Head of caudate nucleus (tissue), 42 donors: ENCODE measurements at regions not wholly inside any gene's neighbourhood (a gene's known extent, or its start where the extent isn't known, plus 50 kb on each side); places are given as distances from the start of the nearest gene placed in this dataset.
A peak's percentile ranks its signal among the peaks of the same experiment; 100 is the strongest.
"Not testable (repeated sequence)": the region's sequence is repeated elsewhere in the genome, so short reads cannot be mapped to it uniquely, and the experiment has no call there.

ENCODE experiments used
- DNase-seq, 42 donors: peaks; one replicate each; pipeline versions ENCODE4 v3.0.0 to v3.0.0-alpha.2; 2020 to 2021; ENCODE audit warnings: mixed read lengths in 7 of 42
- intact Hi-C: fragments of 100-400 bp; cut with DNase I; formaldehyde crosslinking; loops from one replicate; pipeline ENCODE4 v1.15.0; 2022

DNA sequence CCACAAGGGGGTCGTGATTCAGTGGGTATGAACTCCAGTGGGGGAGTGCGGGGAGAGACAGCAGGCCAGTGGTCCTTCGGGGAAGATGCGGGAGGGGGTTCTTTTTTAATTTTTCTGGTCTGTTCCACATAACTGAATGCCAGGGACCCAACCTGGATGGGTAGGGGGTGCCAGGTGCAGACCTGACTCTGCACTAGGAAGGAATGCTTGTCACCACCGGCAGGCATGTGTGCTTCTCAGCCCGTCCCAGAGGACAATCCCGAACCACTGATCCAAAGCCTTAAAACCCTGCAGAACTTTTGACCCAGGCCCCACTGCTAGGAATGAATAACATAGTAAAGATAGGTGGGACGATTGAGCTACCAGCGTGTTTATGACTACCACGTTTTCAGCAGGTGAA lies 72.0 kb downstream of the DIO3 start:
- intact Hi-C loops, result no loop called here
- DNase-seq, result no peak

DNA sequence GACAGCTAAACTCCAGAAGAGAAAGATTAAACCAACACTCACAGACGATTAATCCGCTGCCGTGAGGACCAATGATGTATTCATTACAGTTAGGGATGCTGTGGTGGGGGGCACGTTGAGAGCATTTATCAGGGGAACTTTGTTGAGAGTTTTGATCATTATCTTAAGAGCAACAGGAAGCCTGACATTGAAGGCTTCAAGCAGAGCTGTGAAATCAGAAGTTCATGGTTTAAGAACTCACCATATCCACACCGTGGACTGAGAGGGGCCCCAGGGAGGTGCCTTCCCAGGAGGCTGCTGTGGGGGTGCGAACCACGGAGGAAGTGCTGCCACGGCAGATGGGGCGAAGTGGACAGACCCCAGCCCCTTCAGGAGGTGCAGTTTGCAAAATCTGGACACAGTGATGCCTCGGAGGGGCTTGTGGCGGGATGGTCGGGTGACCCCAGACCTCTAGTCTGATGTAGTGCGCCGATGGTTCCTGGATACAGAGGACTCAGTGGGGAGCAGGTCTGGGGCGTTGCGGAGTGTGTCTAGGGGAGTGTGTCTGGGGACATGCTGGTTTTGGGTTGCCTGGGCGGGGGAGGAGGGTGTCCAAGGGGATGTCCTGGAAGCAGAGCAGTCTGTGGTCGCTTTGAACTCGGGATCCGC lies 73.0 kb downstream of the DIO3 start:
- DNase-seq, result peak in 1 of 42 donors; percentile 13
- intact Hi-C loops, result no loop called here

DNA sequence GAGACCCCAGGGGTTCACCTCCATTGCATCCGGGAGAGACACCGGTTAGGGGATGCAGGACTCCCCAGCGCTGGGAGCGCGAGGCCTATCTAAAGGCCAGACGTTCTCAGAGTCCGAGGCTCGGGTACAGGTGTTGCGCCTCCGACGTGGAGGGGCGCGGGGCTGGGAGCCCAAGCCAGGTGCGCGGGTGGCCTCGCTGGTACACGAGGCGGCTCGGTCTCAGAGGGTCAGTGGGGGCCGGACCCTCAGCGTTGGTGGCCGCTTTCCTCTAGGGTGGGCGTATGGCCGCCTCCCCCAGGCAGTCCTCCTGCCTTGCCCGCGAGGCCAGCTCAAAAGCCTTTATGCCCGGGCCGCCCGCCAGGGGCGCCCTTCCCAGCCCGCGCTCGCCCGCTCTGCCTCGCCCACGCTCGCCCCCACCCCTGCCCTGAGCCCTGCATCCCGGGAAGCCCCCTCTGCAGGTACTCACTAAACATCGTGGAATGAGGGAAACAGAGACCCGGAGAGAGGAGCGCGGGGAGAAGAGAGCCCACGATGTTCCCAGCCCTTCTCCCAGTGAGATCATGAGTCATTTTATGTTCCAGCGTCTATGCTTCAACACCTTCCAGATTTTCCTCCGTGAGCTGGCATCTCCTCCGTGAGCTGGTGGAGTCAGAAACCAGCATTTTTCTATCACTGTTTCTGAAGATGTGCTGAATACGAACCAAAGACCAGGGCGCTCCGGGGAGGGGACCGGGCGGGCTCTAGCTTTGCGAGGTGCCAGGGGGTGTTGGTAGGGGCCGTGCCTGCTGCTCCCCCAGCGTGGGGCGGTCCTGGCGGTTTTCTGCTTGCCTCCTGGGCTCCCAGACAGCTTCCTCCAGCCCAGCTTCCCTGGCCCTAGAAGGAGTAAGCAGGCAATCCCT lies 73.8 kb downstream of the DIO3 start:
- peak in 20 of 42 donors; percentile 17 to 77 (median 42) for DNase-seq
- intact Hi-C loops, result no loop called here

DNA sequence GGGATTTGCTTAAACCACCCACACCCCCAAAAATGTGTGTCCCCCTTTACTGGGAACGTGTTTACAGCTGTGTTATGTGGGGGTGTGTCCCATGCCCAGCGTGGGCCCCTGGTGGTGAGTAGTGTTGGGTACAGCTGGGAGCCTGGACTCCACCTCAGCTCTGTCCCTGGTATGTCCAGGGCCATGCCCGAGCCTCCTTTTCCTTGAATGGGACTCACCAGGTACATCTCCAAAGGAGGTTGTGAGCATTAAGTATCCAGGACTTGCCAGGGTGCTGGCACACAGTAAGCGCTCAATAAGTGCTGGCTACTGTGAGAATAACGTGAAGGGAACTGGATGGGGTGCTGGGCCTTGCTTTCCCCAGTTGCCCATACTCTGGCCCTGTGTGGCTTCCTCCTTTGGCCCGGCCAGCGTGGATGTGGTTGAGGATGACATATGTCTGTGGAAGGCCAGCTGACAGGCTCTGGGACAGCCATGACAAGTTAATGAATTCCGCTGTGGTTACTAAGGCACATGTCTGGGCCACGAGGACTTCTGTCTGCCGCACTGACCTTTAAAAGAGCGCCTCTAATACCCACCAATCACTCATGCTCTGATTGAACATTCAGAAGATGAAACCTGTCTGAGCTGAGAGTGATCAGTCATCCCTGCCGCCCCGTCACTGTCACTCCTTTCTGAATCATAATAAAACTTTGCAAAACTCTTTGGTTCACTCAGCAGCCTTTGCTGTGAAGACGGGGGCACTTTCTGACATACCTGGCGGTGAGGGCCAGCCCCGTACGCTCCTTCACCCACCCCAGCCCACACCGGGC lies 74.7 kb downstream of the DIO3 start:
- DNase-seq, result peak in 5 of 42 donors; percentile 13 to 42 (median 35)
- intact Hi-C loops, result no loop called here

DNA sequence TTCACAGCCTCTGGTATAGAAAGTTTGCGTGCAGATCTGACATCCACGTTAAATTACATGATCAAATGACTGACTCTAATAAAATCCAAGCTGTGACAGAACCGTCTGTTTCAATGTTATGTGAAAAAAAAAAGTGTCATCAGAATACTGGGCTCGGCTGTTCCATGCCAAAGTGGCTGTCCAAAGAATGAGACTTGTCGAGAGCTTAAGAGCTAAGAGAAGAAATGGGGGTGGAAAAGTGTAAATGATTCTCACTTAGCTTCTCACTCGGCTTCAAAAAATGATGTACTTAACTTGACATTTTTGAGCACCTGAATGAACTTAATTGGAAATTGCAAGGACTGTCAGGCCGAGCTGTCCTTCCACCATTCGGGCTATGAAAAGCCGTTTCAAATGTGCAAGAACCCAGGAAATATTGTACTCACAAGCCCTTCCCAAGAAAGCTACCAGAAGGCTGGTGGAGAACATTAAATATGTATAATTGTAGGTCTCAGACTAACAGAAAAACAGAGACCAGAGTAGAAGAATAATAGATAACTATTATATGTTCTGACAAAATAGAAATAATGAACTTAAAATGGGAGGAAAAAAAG lies 78.0 kb downstream of the DIO3 start:
- intact Hi-C loops, result no loop called here
- no peak for DNase-seq

DNA sequence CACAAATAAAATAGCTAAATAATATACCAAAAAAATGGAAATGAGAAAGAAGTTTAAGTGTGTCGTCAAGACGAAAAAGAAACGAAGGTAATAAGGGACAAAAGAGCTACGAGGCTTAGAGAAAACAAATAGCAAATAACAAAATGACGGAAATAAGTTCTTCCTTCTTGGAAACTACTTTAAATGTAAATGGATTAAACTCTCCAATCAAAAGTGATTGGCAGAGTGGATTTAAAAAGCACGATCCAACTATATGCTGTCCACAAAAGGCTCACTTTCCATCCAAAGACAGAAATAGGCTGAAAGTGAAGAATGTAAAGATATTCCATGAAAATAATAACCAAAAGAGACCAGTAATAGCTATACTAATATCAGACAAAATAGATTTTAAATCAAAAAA lies 82.4 kb downstream of the DIO3 start:
- intact Hi-C loops, result no loop called here
- DNase-seq, result no peak

DNA sequence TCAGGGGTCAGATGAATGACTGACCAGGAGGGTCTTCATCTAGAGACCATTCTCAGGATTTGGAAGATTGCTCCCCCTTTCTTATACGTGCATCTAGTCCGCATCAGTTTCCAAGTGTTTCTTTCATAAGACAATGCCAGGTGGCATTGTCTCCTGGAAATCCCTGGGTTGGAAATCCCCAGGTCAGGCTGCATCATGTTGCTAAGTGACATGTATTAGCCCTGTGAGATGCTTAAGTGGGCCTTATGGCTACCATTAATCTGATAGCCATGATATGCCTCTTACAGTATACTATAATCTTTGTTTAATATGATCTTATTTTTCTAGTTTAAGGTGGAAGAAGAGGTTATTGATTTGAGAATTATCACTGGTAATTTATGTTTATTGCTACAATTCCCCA lies 92.8 kb downstream of the DIO3 start:
- DNase-seq, result no peak
- intact Hi-C loops, result no loop called here

DNA sequence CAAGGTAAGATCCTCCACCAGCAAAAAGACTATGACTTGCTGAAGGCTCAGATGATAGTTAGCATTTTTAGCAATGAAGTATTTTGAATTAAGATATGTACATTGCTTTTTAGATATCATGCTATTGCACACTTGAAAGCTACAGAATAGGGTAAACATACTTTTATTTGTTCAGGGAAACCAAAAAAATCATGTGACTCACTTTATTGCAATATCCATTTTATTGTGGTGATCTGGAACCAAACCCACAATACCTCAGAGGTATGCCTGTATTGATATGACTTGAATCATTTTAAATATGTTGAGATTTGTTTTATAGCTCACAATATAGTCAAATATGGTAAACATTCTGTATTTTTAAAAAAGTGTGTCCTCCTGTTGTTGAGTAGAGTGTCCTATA lies 96.1 kb downstream of the DIO3 start:
- no peak for DNase-seq
- intact Hi-C loops, result no loop called here

DNA sequence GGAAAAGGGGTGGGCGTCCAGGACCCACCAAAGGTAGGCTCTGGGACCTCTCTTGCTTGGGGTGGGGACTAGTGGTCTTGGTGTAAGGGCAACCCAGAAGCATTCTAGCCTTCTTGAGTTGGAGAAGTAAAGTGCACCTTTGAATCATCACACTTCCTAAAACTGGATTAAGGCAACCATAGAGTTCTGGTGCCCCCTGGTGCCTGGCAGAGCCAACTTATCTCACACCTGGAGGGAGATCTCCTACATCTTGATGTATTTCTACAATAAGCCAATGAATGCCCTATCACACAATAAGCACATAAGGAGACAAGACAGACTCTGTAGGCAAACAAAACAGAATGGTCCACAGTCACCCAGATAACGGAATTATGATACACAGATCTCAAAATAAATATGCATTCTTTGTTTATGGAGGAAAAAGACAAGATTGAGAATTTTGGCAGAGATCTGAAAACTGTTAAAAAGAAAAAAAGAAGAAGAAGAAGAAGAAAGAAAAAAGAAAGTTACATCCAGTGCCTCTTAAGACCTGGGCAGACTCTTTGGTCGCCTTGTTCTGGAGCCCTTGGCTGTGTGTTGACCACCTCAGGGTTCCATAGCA lies 95.9 kb upstream of the PPP2R5C start:
- DNase-seq, result peak in 41 of 42 donors; percentile 13 to 78 (median 48)
- intact Hi-C loops, result no loop called here

DNA sequence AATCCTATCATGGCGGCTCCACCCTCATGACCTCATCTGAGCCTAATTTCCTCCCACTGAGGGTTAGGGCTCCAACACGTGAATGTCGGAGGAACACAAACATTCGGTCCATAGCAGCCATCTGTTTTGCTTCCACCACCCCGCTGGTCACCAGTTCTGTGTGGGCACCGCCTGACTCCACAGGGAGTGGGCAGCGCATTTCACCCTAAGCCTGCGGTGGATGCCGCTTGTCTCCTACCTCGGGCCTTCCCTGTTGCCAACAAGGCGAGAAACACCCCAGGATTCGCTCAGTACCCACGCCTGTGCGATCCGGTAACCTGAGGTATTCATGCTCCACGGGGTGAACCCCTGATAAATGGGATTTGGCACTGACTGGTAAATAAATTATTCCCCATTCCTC lies 95.2 kb upstream of the PPP2R5C start:
- intact Hi-C loops, result no loop called here
- DNase-seq, result no peak

DNA sequence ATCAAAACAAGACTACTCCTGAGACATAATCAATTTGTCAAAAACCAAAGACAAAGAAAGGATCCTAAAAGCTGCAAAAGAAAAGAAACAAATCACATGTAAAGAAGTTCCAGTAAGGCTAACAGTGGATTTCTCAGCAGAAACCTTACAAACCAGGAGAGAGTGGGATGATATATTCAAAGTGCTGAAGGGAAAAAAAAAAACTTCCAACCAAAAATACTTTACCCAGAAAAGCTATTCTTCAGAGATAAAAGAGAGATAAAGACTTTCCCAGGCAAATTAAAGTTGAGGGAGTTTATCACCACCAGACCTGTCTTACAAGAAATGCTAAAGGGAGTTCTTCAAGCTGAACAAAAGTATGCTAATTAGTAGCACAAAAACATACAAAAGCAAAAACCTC lies 91.9 kb upstream of the PPP2R5C start:
- no peak for DNase-seq
- intact Hi-C loops, result no loop called here

DNA sequence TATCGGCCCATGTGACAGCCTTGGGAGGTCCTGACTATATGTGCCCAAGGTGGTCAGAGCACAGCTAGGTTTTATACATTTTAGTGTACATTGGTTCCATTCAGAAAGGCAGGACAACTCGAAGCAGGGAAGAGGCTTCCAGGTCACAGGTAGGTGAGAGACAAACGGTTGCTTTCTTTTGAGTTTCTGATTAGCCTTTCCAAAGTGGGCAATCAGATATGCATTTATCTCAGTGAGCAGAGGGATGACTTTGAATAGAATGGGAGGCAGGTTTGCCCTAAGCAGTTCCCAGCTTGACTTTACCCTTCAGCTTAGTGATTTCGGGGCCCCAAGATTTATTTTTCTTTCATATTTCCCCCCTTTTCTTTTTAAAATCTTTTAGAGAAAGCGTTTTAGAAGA lies 87.6 kb upstream of the PPP2R5C start:
- intact Hi-C loops, result no loop called here
- no peak for DNase-seq

DNA sequence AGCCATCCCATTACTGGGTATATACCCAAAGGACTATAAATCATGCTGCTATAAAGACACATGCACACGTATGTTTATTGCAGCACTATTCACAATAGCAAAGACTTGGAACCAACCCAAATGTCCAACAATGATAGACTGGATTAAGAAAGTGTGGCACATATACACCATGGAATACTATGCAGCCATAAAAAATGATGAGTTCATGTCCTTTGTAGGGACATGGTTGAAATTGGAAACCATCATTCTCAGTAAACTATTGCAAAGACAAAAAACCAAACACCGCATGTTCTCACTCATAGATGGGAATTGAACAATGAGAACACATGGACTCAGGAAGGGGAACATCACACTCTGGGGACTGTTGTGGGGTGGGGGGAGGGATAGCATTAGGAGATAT lies 85.7 kb upstream of the PPP2R5C start:
- intact Hi-C loops, DNase-seq: not testable (repeated sequence)

DNA sequence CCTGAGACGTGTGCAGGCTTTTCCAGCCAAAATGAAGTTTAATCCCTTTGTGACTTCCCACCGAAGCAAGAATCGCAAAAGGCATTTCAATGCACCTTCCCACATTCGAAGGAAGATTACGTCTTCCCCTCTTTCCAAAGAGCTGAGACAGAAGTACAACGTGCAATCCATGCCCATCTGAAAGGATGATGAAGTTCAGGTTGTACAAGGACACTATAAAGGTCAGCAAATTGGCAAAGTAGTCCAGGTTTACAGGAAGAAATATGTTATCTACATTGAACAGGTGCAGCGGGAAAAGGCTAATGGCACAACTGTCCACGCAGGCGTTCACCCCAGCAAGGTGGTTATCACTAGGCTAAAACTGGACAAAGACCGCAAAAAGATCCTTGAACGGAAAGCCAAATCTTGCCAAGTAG lies 83.6 kb upstream of the PPP2R5C start:
- DNase-seq, intact Hi-C loops: not testable (repeated sequence)

DNA sequence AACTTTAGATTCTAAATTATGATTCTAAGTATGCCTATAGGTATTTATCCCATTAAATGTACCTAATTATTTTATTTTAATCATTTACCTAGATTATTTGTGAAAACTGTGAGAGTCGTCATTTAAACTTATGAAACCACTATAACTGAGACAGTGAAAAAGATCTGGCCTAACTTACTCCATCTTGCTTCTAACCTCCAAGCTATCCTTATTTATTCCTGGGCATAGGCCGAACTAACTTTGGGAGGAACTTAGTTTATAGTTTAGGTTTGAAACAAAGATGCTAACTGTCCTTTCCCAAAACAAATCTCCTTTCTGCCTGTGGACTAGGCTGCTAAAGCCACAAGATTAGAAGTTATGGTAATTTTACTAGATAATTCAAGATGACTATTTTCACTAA lies 79.7 kb upstream of the PPP2R5C start:
- no peak for DNase-seq
- intact Hi-C loops, result no loop called here

DNA sequence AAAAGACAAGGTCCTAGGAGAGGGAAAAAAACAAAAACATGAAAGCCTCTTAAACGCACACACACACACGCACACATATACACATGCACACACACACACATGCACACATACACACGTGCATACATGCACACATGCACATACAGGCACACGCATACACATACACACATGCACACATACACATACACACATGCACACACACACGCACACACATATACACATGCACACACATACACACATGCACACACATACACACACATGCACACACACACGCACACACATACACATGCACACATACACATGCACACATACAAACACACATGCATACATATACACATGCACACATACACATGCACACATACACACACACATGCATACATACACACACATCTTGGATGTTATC lies 78.1 kb upstream of the PPP2R5C start:
- DNase-seq, result no peak
- intact Hi-C loops, result no loop called here

DNA sequence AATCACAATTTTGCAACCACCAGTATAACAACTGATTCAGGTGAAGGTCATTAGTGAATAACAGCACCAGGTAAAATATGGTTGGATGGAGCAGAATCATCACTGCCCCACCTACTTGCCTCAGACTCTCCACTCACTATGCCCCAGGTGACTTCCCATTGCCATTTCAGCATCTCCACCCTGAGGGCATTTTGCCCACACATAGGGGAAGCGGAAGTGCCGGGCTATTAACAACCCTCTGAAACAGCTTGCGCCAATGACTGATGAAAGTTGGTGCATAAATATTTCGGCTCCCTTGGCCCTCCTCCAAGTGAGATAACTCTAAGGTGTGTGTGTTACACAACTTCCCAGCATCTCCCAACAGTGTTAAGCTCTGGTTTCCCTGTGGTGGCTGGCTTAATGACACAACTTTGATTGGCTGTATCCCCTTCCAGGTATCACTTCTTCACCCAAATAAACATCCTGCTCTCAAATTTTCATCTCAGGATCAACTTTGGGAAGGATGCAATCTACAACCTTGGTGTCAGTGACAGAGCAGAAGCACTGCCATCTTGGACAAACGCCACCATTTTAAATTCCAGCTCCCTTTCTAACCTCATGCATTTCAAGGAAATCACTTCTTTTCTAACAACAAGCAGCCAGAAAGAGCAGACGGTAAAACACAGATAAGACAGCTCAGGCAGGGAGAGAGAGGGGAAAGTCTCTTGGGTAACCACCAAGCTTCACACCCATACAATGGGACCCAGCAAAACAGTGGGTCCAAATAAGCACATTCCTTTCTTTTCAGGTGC lies 73.6 kb upstream of the PPP2R5C start:
- no peak for DNase-seq
- intact Hi-C loops, result no loop called here

DNA sequence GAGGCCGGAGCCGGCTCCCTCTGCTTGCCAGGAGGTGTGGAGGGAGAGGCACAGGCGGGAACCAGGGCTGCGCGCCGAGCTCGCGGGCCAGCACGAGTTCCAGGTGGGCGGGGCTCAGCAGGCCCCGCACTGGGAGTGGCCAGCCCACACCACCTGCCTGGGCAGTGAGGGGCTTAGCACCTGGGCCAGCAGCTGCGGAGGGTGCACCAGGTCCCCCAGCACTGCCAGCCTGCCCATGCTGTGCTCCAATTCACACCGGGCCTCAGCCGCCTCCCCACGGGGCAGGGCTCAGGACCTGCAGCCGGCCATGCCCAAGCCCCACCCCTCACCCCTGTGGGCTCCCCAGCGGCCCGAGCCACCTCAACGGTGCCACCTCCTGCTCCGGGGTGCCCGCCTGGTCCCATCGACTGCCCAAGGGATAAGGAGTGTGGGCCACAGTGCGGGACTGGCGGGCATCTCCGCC lies 72.4 kb upstream of the PPP2R5C start:
- DNase-seq, result no peak
- intact Hi-C loops, result no loop called here
